MV-4-11 (cell line): ENCODE measurements at regions not wholly inside any gene's neighbourhood (a gene's known extent, or its start where the extent isn't known, plus 50 kb on each side); places are given as distances from the start of the nearest gene placed in this dataset.
"Not testable (repeated sequence)": the region's sequence is repeated elsewhere in the genome, so short reads cannot be mapped to it uniquely, and the experiment has no call there.

Experiments used
- DNase-seq: peaks from one replicate; lab custom pipeline; 2025; lab: John Stamatoyannopoulos, UW

GRCh38 chr2:156779416-156780120 is 343.4 kb downstream of the GPD2 start:
- no peak for DNase-seq

- DNase-seq = not testable (repeated sequence)
These were observed 345.5 kb downstream of the GPD2 start for GRCh38 chr2:156781677-156782076.

- no peak for DNase-seq
These were observed 348.0 kb downstream of the GPD2 start for GRCh38 chr2:156784020-156784701.

GRCh38 chr2:156787517-156787916 is 351.3 kb downstream of the GPD2 start:
- no peak for DNase-seq

GRCh38 chr2:156790343-156791037 is 354.3 kb downstream of the GPD2 start:
- no peak for DNase-seq

- no peak for DNase-seq
These were observed 356.2 kb downstream of the GPD2 start for GRCh38 chr2:156792242-156792840.

- no peak for DNase-seq
These were observed 361.7 kb downstream of the GPD2 start for GRCh38 chr2:156797832-156798231.

- no peak for DNase-seq
These were observed 364.0 kb downstream of the GPD2 start for GRCh38 chr2:156800065-156800653.

GRCh38 chr2:156800781-156801361 is 364.7 kb downstream of the GPD2 start:
- DNase-seq = no peak

GRCh38 chr2:156803243-156803642 is 367.1 kb downstream of the GPD2 start:
- no peak for DNase-seq

- no peak for DNase-seq
These were observed 367.8 kb downstream of the GPD2 start for GRCh38 chr2:156803967-156804366.

GRCh38 chr2:156810094-156810493 is 373.9 kb downstream of the GPD2 start:
- no peak for DNase-seq

- DNase-seq = no peak
These were observed 376.3 kb downstream of the GPD2 start for GRCh38 chr2:156812496-156812895.

GRCh38 chr2:156817430-156817829 is 381.3 kb downstream of the GPD2 start:
- no peak for DNase-seq

GRCh38 chr2:156818221-156818620 is 382.0 kb downstream of the GPD2 start:
- no peak for DNase-seq

GRCh38 chr2:156818944-156819343 is 382.8 kb downstream of the GPD2 start:
- peak; percentile 3 for DNase-seq

GRCh38 chr2:156826341-156826933 is 390.3 kb downstream of the GPD2 start:
- DNase-seq = no peak

- no peak for DNase-seq
These were observed 398.3 kb downstream of the GPD2 start for GRCh38 chr2:156834431-156834830.

GRCh38 chr2:156837635-156838370 is 401.6 kb downstream of the GPD2 start:
- DNase-seq = peak; percentile 51

- no peak for DNase-seq
These were observed 405.1 kb downstream of the GPD2 start for GRCh38 chr2:156841321-156841720.
